WTC11 (cell line): ENCODE measurements at regions not wholly inside any gene's neighbourhood (a gene's known extent, or its start where the extent isn't known, plus 50 kb on each side); places are given as distances from the start of the nearest gene placed in this dataset.
"Not testable (repeated sequence)": the region's sequence is repeated elsewhere in the genome, so short reads cannot be mapped to it uniquely, and the experiment has no call there.

Source experiments
- CREM ChIP-seq: sonication (generic); formaldehyde crosslinking; IDR thresholded peaks from 2 replicates; pipeline ENCODE4 v1.8.1; 2022; ENCODE audit warnings: mild to moderate bottlenecking, missing genetic modification reagents, moderate library complexity
- CTCF ChIP-seq: fragments of 200-600 bp; IDR thresholded peaks from 2 replicates; pipeline ENCODE4 v1.8.0; 2022; ENCODE audit warnings: antibody characterized with exemption
- ETV6 ChIP-seq: sonication (generic); formaldehyde crosslinking; IDR thresholded peaks from 2 replicates; pipeline ENCODE4 v1.8.1; 2022; ENCODE audit warnings: mild to moderate bottlenecking, missing genetic modification reagents
- ZNF232 ChIP-seq: sonication (generic); formaldehyde crosslinking; IDR thresholded peaks from 2 replicates; pipeline ENCODE4 v1.8.0; 2022; ENCODE audit warnings: mild to moderate bottlenecking, missing genetic modification reagents

GRCh38 chr2:97332184-97332583 is 219.2 kb downstream of the ANKRD36 start:
- TF ChIP-seq CTCF; ZNF232 (CRISPR knock-in tag); CREM (CRISPR knock-in tag); ETV6 (CRISPR knock-in tag): not testable (repeated sequence)
